BJ (cell line): ENCODE measurements at regions not wholly inside any gene's neighbourhood (a gene's known extent, or its start where the extent isn't known, plus 50 kb on each side); places are given as distances from the start of the nearest gene placed in this dataset.
"Not testable (repeated sequence)": the region's sequence is repeated elsewhere in the genome, so short reads cannot be mapped to it uniquely, and the experiment has no call there.

Experiments
- CTCF ChIA-PET: fragments of 350-600 bp; formaldehyde crosslinking; extraction: SDS; loops from one replicate; lab custom pipeline; 2021; ENCODE audit warnings: antibody characterized with exemption, inconsistent platforms; lab: Yijun Ruan, JAX
- POLR2A ChIA-PET: fragments of 300-600 bp; sonication (Branson Sonifier 250); formaldehyde crosslinking; extraction: SDS; loops from one replicate; lab custom pipeline; 2021; ENCODE audit warnings: antibody characterized with exemption; lab: Charles Lee
- DNase-seq: peaks from one replicate; pipeline ENCODE4 v3.0.0-alpha.2; 2011; ENCODE audit warnings: low read depth
- H3K27me3 ChIP-seq: 2 replicates; pipeline ENCODE4 v1.6.0; 2011; ENCODE audit warnings: low read length; ENCODE audit not compliant: control insufficient read depth, insufficient read depth
- H3K36me3 ChIP-seq: 2 replicates; pipeline ENCODE4 v1.5.1; 2011; ENCODE audit warnings: low read length; ENCODE audit not compliant: control insufficient read depth, insufficient read depth
- H3K4me3 ChIP-seq: 2 replicates; pipeline ENCODE4 v1.5.1; 2011; ENCODE audit warnings: low read depth, mild to moderate bottlenecking, control low read depth, low read length
- CTCF ChIP-seq: IDR thresholded peaks from 2 replicates; pipeline ENCODE4 v1.5.1; 2011; ENCODE audit warnings: low read depth, mild to moderate bottlenecking, control low read depth, inconsistent platforms, low read length, moderate library complexity; ENCODE audit not compliant: insufficient read depth

GRCh38 chr12:102299731-102300130, 102.1 kb upstream of the PMCH start:
- ChIA-PET CTCF (interaction anchor here (1.6 to 1.8 kb wide), 2 partner anchors 19 to 440 kb away, joined by 4 to 5 read pairs; no protein-coding TSS in a partner anchor), POLR2A (interaction anchor here (0.6 kb wide), 1 partner anchor 34 kb away, joined by 3 read pairs; no protein-coding TSS in a partner anchor)
- Histone ChIP-seq H3K4me3 (no peak overlapping the region), H3K27me3 (no peaks in the 10 kb centered on the region), H3K36me3 (no peaks in the 10 kb centered on the region)
- no peak for TF ChIP-seq CTCF
- DNase-seq = peak; percentile 13

- Histone ChIP-seq H3K36me3 (no peaks in the 10 kb centered on the region), H3K4me3 (no peak overlapping the region), H3K27me3 (no peaks in the 10 kb centered on the region)
- DNase-seq = peak; percentile 84
- TF ChIP-seq CTCF = no peak
- CTCF ChIA-PET = no interaction called here
- POLR2A ChIA-PET = no interaction called here
Observed at GRCh38 chr12:102298022-102298421, 100.4 kb upstream of the PMCH start.

GRCh38 chr12:102297412-102297811, 99.8 kb upstream of the PMCH start:
- no peak overlapping the region for H3K4me3 ChIP-seq
- TF ChIP-seq CTCF = no peak
- DNase-seq = no peak
- ChIA-PET POLR2A (no interaction called here), CTCF (no interaction called here)
- no peaks in the 10 kb centered on the region for H3K27me3 ChIP-seq
- no peaks in the 10 kb centered on the region for H3K36me3 ChIP-seq

GRCh38 chr12:102294568-102294967, 96.9 kb upstream of the PMCH start:
- Histone ChIP-seq H3K4me3 (no peak overlapping the region), H3K27me3 (no peaks in the 10 kb centered on the region), H3K36me3 (no peaks in the 10 kb centered on the region)
- no peak for TF ChIP-seq CTCF
- no peak for DNase-seq
- ChIA-PET CTCF (no interaction called here), POLR2A (no interaction called here)

GRCh38 chr12:102291498-102292440, 94.1 kb upstream of the PMCH start:
- POLR2A ChIA-PET, H3K4me3 ChIP-seq, DNase-seq, H3K36me3 ChIP-seq, CTCF ChIA-PET, H3K27me3 ChIP-seq: not testable (repeated sequence)

- H3K27me3 ChIP-seq, H3K36me3 ChIP-seq, POLR2A ChIA-PET, CTCF ChIA-PET, DNase-seq, H3K4me3 ChIP-seq: not testable (repeated sequence)
Observed at GRCh38 chr12:102289702-102290101, 92.1 kb upstream of the PMCH start.
